Suppressor macrophage (primary cell): ENCODE measurements at regions not wholly inside any gene's neighbourhood (a gene's known extent, or its start where the extent isn't known, plus 50 kb on each side); places are given as distances from the start of the nearest gene placed in this dataset.
"Not testable (repeated sequence)": the region's sequence is repeated elsewhere in the genome, so short reads cannot be mapped to it uniquely, and the experiment has no call there.

Experiments used
- DNase-seq, 4 experiments: peaks; one replicate each; pipeline ENCODE4 v3.0.0-alpha.2; 2020 to 2022

DNA sequence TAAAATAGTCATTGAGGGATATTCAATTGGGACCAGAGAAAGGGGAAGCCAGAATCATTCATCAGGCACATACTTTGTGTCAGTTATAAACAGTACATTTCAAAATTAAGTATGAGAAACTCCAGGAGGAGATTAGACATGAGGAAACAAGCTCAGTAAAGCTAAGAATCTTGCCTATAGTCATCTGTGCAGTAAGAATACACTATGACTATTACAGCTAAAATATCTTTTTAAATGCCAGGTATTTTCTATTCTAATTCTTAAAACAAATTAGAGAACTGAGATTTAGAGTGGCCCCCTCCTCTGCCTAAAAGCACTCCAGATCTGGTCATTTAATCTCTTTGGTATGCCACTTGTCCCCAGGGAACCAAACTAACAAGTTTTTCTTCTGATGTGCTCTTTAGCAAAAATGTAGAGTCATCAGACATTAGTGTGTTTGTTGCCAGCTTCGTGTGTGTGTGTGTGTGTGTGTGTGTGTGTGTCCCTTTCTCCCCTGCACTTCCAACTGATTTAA is 541.1 kb downstream of the TTLL7 start:
- DNase-seq = not testable (repeated sequence)

DNA sequence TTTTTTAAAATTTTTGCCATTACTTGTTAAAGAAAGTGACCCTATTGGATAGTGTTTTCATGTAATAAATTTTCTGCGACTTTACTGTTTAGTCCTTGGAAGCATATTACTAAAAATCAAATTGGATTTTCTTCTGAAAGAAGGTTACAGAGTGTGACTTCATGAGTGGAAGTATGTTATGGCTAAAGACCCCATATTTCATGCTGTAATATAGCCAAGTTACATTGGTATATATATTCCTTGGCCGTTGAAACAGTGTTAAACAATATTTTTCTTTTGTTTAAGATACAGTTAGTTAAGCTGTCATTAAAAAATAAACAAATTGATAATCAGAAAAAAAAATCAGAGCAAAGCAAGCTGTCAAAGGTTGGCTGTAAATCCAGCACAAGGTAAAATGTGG is 541.7 kb downstream of the TTLL7 start:
- DNase-seq = not testable (repeated sequence)

DNA sequence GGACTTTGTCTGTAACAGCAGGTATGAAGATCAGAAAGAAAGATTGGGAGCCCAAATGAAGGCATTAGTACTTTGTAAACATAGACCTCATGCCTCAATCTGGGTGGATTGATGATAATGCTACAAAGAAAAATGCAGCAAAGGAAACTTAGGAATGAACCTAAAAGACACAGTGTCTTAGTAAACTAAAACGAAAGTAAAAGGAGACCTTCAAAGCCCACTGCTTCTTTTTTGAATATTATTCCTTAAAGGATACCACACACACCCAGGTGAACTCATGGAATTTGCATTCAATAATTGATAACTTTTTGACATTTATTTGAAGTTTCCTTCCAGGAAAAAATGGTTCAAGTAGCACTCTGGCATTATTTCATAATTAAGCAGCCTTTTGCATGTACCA is 543.2 kb downstream of the TTLL7 start:
- DNase-seq = not testable (repeated sequence)

- not testable (repeated sequence) for DNase-seq
Observed at GRCh38 chr1:83445873-83446272, 553.1 kb downstream of the TTLL7 start.

- DNase-seq = not testable (repeated sequence)
Observed at GRCh38 chr1:83442412-83442811, 556.5 kb downstream of the TTLL7 start.

DNA sequence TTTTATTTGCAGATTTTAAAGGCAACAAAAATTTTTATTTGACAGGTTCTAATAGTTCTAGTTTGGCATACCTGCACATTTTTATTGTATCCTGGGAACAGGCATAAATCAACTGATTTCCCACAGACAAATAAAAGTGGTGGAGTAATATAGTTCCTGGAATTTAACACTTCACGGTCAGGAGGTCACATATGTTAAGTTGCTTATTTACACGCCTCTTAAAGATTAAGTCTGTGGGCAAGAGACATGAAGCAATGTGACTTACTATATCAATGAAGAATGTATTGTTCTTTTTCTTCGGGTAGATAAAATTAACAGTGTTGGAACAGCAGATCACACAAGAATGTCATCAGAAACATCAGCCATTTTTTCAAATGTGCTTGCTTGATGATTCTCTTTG is 558.3 kb downstream of the TTLL7 start:
- not testable (repeated sequence) for DNase-seq

GRCh38 chr1:83440021-83440420 is 558.9 kb downstream of the TTLL7 start:
- DNase-seq = not testable (repeated sequence)

DNA sequence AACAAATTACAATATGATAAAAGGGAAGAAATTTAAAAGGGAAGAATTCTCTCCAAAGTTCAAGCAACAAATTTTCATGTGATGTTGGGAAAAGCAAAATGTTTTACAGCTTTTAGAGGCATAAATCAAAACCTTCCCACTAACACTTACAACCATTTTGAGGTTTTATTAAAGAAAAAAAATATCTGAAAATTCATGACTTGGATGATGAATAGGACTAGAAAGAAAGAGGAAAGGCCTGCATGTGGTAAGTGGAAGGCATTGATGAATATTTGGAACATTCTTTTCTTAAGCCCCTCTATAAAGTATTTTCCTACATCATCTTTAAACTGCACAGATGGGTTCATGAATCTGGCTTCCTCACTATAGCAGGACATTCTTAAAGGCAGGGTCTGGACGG is 560.6 kb downstream of the TTLL7 start:
- not testable (repeated sequence) for DNase-seq

DNA sequence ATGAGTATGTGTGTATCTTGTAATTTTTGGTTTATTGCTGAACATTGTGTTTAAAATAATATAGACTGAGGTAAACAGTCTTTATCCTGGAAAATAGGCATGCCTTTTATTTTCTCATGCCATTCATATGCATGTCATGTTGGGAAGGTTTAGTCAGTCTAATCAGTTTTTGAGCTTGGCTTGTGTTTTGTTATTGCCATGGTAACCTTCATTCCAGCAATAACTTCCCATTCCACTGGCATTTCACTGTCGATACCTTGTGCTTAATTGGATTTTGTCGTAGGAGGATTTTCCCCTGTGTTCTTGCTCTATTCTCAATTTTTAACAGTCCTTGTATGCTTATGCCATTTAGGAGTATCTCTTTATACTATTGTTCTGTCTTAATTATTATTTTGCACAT is 563.6 kb downstream of the TTLL7 start:
- not testable (repeated sequence) for DNase-seq

- DNase-seq = not testable (repeated sequence)
Observed at GRCh38 chr1:83427566-83427965, 571.4 kb downstream of the TTLL7 start.

DNA sequence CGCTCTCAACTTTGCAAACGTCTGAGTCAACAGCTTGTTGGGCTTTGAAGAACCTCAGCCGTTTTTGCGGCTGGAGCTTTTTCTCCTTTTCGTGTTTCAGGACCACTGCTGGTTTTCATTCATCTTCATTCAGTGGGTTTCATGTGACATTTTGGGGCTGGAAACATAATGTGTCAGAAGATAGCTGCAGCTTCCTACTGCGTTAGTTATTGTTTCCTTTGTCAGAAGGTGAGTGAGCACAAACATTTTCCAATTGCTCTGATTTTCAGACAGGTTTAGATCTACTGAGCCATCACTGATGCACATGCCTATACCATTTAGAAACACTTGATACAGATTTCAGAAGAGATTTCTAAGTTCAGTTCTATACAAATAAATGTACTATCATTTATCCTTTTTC is 575.5 kb downstream of the TTLL7 start:
- DNase-seq = not testable (repeated sequence)

- DNase-seq = no peak
Observed at GRCh38 chr1:83418558-83418957, 580.4 kb downstream of the TTLL7 start.

DNA sequence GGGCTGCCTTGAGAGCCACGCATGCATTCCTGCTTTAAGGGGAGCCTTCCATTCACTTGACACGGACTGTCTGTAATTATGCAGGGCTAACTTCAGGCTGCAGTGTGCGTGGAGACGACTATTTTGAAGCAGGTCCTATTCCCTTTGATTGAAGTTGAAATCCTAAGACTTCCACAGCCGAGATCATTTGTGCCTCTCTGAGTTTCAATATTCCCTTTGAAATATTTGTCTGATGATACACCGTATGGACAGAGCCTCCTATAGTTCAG is 585.2 kb downstream of the TTLL7 start:
- not testable (repeated sequence) for DNase-seq

- DNase-seq = not testable (repeated sequence)
Observed at GRCh38 chr1:83410746-83411413, 588.1 kb downstream of the TTLL7 start.

DNA sequence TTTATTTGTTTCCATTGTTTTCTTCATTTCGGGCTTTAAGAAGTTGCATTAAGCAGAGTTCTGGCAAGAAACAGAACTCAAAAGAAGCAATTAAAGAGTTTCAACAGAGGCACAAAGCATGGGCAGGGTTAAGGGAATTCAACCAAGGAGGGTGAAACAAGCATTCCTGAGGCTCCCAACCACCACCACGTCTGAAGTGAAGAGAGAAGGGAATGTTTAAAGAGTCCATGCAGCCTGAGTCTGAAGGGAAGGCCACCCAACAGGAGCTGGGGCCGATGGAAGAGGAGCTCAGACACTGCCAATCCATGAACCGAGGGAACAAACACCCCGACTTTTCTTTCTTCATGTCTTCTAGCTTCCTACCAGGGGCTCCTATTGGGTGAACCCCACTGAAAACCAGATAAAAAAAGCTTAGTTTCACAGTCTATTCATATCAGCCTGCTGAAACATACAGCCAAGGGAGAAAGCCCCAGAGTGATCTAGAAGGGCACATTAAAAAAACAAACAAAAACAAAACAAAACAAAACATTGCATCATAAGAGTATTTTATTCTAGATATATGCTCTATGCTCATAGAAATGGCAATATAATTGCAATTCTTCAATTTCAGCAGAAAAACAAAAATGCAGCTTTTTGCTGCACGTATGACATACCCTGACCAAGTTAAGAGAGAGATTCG is 592.1 kb downstream of the TTLL7 start:
- DNase-seq = not testable (repeated sequence)

DNA sequence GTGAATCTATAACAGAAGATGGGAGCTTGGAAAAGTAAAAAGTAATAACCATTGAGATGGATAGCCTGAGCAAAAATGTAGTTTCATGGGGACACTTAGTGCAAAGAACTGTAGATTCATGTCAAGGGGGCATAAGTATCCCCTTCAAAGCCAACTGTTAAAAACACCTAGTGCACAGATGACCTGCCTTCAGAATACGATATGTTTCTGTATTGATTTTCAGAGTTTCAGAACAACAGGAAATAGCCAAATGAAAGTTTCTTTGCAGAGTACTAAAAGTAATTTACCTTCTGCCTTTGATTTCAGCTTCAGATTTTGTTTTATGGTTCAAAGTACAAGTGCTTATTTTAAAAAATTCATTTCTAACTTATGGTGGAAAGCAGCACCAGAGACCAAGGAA is 593.1 kb downstream of the TTLL7 start:
- not testable (repeated sequence) for DNase-seq

- not testable (repeated sequence) for DNase-seq
Observed at GRCh38 chr1:83403500-83403899, 595.4 kb downstream of the TTLL7 start.

DNA sequence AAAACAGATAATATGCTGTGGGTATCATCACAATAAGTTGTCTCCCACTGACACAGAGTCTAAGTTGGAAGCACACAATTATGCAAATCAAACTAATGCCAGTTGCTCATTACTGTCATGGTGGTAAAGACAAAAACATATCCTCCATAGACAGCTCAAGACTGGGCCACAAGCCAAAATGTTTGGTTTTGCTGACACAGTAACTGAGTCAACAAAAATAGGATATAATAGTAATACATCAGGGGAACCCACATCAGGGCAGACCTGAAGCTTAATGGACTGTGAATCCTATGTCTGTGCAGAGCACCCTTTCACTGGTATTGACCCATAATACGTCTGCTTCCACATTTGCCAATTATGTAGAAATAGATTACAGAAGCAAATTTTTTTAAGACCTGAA is 597.8 kb downstream of the TTLL7 start:
- DNase-seq = not testable (repeated sequence)

DNA sequence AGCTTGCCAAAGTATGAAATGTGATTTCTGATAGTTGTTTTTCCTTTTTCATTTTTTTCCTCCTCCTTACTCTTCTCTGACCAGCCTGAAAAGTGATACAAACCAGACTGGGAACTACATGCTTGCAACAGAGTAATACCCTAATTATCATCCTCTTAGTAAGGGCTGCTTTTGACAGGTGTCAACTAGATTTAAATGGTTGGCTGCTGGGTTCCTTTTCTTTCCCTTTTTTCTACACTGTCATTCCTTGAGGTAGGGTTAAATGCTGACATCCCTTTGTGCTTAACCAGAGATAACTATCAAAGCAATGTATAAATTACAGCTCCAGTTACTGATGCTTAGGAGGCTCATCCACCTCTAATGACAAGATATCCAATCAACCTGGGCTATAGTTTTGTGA is 598.8 kb downstream of the TTLL7 start:
- not testable (repeated sequence) for DNase-seq

DNA sequence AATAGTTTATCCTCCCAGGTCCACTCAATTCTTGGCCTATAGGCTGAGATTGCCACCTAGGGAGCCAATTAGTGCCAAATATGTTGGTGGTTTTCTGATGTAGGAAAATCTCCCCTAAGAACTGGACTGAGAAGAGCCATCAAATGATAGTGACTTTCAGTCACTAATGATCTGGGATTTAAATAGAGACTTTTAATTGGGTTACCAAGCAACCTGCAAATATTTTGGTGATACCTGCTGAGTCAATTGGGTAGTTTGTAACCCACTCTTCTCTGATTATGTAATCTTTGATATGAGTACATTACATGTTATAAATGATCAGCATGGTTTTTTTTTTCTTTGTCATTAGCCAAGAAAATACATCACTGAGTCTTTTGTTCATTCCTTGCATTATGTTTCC is 600.8 kb downstream of the TTLL7 start:
- not testable (repeated sequence) for DNase-seq

DNA sequence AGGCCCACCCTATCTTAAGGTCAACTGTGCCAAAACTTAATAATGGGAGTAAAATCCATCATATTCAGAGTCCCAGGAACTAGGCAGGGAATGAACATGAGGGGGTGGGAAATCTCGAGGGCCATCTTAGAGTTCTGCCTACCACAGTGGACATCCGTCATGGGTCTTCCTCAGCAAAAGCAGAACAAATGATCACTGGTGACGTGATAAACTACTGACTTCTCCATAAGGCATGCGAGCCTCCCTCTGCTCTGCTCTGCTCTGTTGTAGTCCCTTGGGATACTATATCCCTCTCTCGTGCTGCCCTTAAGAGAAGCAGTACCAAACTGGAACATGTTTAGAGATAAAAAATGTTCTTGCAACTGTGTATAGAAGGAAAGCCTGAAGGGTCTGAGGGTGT is 603.8 kb downstream of the TTLL7 start:
- not testable (repeated sequence) for DNase-seq

DNA sequence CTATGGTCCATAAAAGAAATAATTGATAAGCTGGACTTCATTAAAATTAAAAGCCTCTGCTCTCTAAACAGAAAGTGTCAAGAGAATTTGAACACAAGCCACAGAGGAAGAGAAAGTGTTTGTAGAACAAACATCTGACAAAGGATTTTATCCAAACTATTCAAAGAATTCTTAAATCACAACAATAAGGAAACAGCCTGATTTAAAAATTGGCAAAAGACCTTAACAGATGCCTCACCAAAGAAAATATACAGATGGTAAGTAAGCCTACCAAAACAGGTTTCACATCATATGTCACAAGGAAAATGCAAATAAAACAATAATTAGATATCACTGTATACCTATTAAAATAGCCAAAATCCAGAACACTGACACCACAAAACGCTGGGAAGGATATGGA is 612.0 kb downstream of the TTLL7 start:
- DNase-seq = not testable (repeated sequence)

DNA sequence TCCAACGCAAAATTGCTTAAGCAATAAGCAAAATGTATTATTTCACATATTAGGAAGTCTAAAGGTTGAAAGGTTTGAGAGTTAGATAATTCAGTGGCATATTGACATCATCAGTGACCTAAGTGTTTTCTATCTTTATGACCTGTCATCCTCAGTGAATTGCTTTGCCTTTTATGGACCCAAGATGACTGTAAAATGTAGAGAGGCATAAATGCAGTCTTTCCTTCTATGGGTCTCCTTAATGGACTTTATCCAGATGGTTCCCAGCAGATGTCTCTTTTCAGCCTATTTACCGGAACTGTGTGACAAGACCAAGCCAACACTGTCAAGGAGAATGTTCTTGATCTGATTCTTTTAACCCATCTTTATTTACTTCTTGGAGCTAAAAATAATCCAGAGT is 615.8 kb downstream of the TTLL7 start:
- DNase-seq = not testable (repeated sequence)

GRCh38 chr1:83373018-83373417 is 625.9 kb downstream of the TTLL7 start:
- not testable (repeated sequence) for DNase-seq
